HepG2 (cell line): ENCODE measurements at regions not wholly inside any gene's neighbourhood (a gene's known extent, or its start where the extent isn't known, plus 50 kb on each side); places are given as distances from the start of the nearest gene placed in this dataset.
"Not testable (repeated sequence)": the region's sequence is repeated elsewhere in the genome, so short reads cannot be mapped to it uniquely, and the experiment has no call there.

Experiments
- ASH2L ChIP-seq: fragments of 300-600, 200-600 bp; sonication (generic); IDR thresholded peaks from 2 replicates; pipeline ENCODE4 v1.7.0; 2017; ENCODE audit warnings: low read depth, mild to moderate bottlenecking, moderate library complexity, mixed read lengths, low read length; ENCODE audit not compliant: insufficient read length
- CHCHD3 ChIP-seq: sonication (generic); formaldehyde crosslinking; IDR thresholded peaks from 2 replicates; pipeline ENCODE4 v1.8.0; 2022; ENCODE audit warnings: mild to moderate bottlenecking, missing genetic modification reagents, moderate library complexity
- MXD4 ChIP-seq: IDR thresholded peaks from 2 replicates; pipeline ENCODE4 v1.6.1; 2016; ENCODE audit warnings: mild to moderate bottlenecking, missing biosample characterization, missing genetic modification reagents
- TCF7 ChIP-seq: sonication (generic); IDR thresholded peaks from 2 replicates; pipeline ENCODE4 v1.6.1; 2016; ENCODE audit warnings: antibody characterized with exemption, low read depth
- ZFY ChIP-seq: sonication (generic); formaldehyde crosslinking; IDR thresholded peaks from 2 replicates; pipeline ENCODE4 v1.4.0; 2020; ENCODE audit warnings: missing genetic modification reagents
- ZNF546 ChIP-seq: sonication (generic); formaldehyde crosslinking; conservative IDR thresholded peaks from 2 replicates; pipeline ENCODE4 v1.8.1; 2023; ENCODE audit warnings: mild to moderate bottlenecking, missing genetic modification reagents
- TF ChIP-seq, protein P1 (sequence below): sonication (generic); formaldehyde crosslinking; IDR thresholded peaks from 2 replicates; pipeline ENCODE4 v1.5.0; 2020; ENCODE audit warnings: mild to moderate bottlenecking, missing genetic modification reagents, moderate library complexity
- TF ChIP-seq, protein P2 (sequence below): sonication (generic); formaldehyde crosslinking; IDR thresholded peaks from 2 replicates; pipeline ENCODE4 v1.4.0; 2020; ENCODE audit warnings: missing genetic modification reagents

DNA sequence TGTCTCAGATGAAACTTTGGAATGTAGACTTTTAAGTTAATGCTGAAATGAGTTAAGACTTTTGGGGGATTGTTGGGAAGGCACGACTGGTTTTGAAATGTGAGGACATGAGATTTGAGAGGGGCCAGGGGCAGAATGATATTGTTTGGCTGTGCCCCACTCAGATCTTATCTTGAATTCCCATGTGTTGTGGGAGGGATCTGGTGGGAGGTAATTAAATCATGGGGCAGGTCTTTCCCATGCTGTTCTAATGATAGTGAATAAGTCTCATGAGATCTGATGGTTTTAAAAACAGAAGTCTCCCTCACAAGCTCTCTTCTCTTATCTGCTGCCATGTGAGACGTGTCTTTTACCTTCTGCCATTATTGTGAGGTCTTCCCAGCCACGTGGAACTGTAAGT lies 127.6 kb upstream of the MGAT4C start:
- TF ChIP-seq, protein P1, sequence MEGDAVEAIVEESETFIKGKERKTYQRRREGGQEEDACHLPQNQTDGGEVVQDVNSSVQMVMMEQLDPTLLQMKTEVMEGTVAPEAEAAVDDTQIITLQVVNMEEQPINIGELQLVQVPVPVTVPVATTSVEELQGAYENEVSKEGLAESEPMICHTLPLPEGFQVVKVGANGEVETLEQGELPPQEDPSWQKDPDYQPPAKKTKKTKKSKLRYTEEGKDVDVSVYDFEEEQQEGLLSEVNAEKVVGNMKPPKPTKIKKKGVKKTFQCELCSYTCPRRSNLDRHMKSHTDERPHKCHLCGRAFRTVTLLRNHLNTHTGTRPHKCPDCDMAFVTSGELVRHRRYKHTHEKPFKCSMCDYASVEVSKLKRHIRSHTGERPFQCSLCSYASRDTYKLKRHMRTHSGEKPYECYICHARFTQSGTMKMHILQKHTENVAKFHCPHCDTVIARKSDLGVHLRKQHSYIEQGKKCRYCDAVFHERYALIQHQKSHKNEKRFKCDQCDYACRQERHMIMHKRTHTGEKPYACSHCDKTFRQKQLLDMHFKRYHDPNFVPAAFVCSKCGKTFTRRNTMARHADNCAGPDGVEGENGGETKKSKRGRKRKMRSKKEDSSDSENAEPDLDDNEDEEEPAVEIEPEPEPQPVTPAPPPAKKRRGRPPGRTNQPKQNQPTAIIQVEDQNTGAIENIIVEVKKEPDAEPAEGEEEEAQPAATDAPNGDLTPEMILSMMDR, result not testable (repeated sequence)
- not testable (repeated sequence) for TF ChIP-seq MXD4; TCF7; ZFY (CRISPR knock-in tag); ASH2L; ZNF546 (CRISPR knock-in tag); CHCHD3
- TF ChIP-seq, protein P2, sequence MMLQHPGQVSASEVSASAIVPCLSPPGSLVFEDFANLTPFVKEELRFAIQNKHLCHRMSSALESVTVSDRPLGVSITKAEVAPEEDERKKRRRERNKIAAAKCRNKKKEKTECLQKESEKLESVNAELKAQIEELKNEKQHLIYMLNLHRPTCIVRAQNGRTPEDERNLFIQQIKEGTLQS, result not testable (repeated sequence)
